HEK293 (cell line): ENCODE measurements at regions not wholly inside any gene's neighbourhood (a gene's known extent, or its start where the extent isn't known, plus 50 kb on each side); places are given as distances from the start of the nearest gene placed in this dataset.

ENCODE experiments used
- CTCF ChIP-seq: fragments of 450-650 bp; formaldehyde crosslinking; IDR thresholded peaks from 2 replicates; pipeline ENCODE4 v1.5.1; 2016; ENCODE audit warnings: missing biosample characterization, missing genetic modification characterization
- KLF1 ChIP-seq: fragments of 450-650 bp; formaldehyde crosslinking; IDR thresholded peaks from 2 replicates; pipeline ENCODE4 v1.5.1; 2016; ENCODE audit warnings: missing biosample characterization, missing genetic modification characterization
- PRDM4 ChIP-seq: fragments of 450-650 bp; formaldehyde crosslinking; IDR thresholded peaks from 2 replicates; pipeline ENCODE4 v1.5.1; 2017; ENCODE audit warnings: missing biosample characterization, missing genetic modification characterization
- TCF7L2 ChIP-seq: IDR thresholded peaks from 2 replicates; pipeline ENCODE4 v1.6.1; 2011; ENCODE audit warnings: low read depth, mild to moderate bottlenecking, inconsistent platforms, low read length, moderate library complexity, borderline replicate concordance
- YY1 ChIP-seq: fragments of 450-650 bp; formaldehyde crosslinking; IDR thresholded peaks from 2 replicates; pipeline ENCODE4 v1.5.1; 2018; ENCODE audit warnings: missing biosample characterization, missing genetic modification characterization
- ZNF274 ChIP-seq, 2 experiments: fragments of 200-500 bp in 1 of 2; fragments of 450-650 bp in 1 of 2; sonication (Bioruptor generic) in 1 of 2; formaldehyde crosslinking in 1 of 2; IDR thresholded peaks; 2 replicates each; pipeline versions ENCODE4 v1.5.1 to v1.6.1; 2014 to 2016; ENCODE audit warnings: borderline replicate concordance in 1 of 2, inconsistent platforms in 1 of 2, low read length in 1 of 2, missing biosample characterization in 1 of 2, missing genetic modification characterization in 1 of 2
- ZNF335 ChIP-seq: fragments of 450-650 bp; formaldehyde crosslinking; conservative IDR thresholded peaks from 2 replicates; pipeline ENCODE4 v1.5.1; 2016; ENCODE audit warnings: missing biosample characterization, missing genetic modification characterization
- ZNF704 ChIP-seq: fragments of 450-650 bp; formaldehyde crosslinking; IDR thresholded peaks from 2 replicates; pipeline ENCODE4 v1.5.1; 2016; ENCODE audit warnings: missing biosample characterization, missing genetic modification characterization
- ZSCAN30 ChIP-seq: fragments of 450-650 bp; IDR thresholded peaks from 2 replicates; pipeline ENCODE4 v1.5.1; 2018; ENCODE audit warnings: missing biosample characterization, mild to moderate bottlenecking, missing genetic modification characterization, moderate library complexity

GRCh38 chr7:24212073-24212472 is 71.9 kb upstream of the NPY start:
- TF ChIP-seq CTCF (tag by site-specific recombination) (no peak), PRDM4 (tag by site-specific recombination) (no peak), YY1 (tag by site-specific recombination) (no peak), ZNF335 (tag by site-specific recombination) (no peak), TCF7L2 (no peak), KLF1 (tag by site-specific recombination) (no peak), ZNF704 (tag by site-specific recombination) (no peak), ZNF274 (IDR thresholded peaks at IDR 0.05; ENCODE audit: low read length) (no peak), ZNF274 (tag by site-specific recombination; IDR thresholded peaks at IDR 0.05; ENCODE audit: borderline replicate concordance) (no peak), ZSCAN30 (no peak)
